H1 (cell line): ENCODE measurements at regions not wholly inside any gene's neighbourhood (a gene's known extent, or its start where the extent isn't known, plus 50 kb on each side); places are given as distances from the start of the nearest gene placed in this dataset.

Experiments used
- CTCF ChIA-PET: fragments of 300-600 bp; sonication (Branson Sonifier 250); formaldehyde crosslinking; loops from one replicate; lab custom pipeline; 2021; ENCODE audit not compliant: partially characterized antibody; lab: Charles Lee
- POLR2A ChIA-PET: fragments of 300-600 bp; sonication (Branson Sonifier 250); formaldehyde crosslinking; loops from one replicate; lab custom pipeline; 2021; ENCODE audit warnings: inconsistent platforms; ENCODE audit not compliant: partially characterized antibody; lab: Charles Lee
- DNase-seq, 2 experiments: peaks; one replicate each; pipeline versions ENCODE4 v3.0.0 to v3.0.0-alpha.2; 2010 to 2022; ENCODE audit warnings: low spot score in 2 of 2, low read depth in 1 of 2, mixed read lengths in 1 of 2
- FAIRE-seq: peaks from 2 replicates; lab custom pipeline; 2011; peaks lifted over from hg19 to GRCh38; lab: Jason Lieb, UNC
- H2AFZ ChIP-seq: 2 replicates; pipeline ENCODE4 v1.8.1; 2012; ENCODE audit warnings: low read length, inconsistent platforms
- H2AK5ac ChIP-seq: 2 replicates; pipeline ENCODE4 v1.6.1; 2013; ENCODE audit warnings: low read depth, low read length
- H2BK120ac ChIP-seq: replicated peaks from 2 replicates; pipeline ENCODE3; 2013; ENCODE audit warnings: low read depth, low read length, inconsistent platforms
- H2BK12ac ChIP-seq: 2 replicates; pipeline ENCODE4 v1.6.1; 2013; ENCODE audit warnings: low read depth, low read length
- H2BK15ac ChIP-seq: 2 replicates; pipeline ENCODE4 v1.6.1; 2013; ENCODE audit warnings: low read length
- H2BK20ac ChIP-seq: 2 replicates; pipeline ENCODE4 v1.6.1; 2013; ENCODE audit warnings: low read length
- H2BK5ac ChIP-seq: 2 replicates; pipeline ENCODE4 v1.6.1; 2013; ENCODE audit warnings: low read depth, low read length
- H3K14ac ChIP-seq: 2 replicates; pipeline ENCODE4 v1.6.1; 2013; ENCODE audit warnings: inconsistent platforms; ENCODE audit not compliant: insufficient read length
- H3K18ac ChIP-seq: 2 replicates; pipeline ENCODE4 v1.6.1; 2013; ENCODE audit warnings: low read length; ENCODE audit errors: extremely low read depth
- H3K23ac ChIP-seq: 2 replicates; pipeline ENCODE4 v1.6.1; 2013; ENCODE audit warnings: inconsistent platforms; ENCODE audit not compliant: insufficient read length
- H3K23me2 ChIP-seq: 2 replicates; pipeline ENCODE4 v1.6.1; 2013; ENCODE audit warnings: low read depth, low read length
- H3K27ac ChIP-seq: 2 replicates; pipeline ENCODE4 v1.6.1; 2011; ENCODE audit warnings: low read depth, low read length, inconsistent platforms
- H3K27me3 ChIP-seq, 4 experiments: replicated peaks in 1 of 4; 1 replicate in 1 of 4; 2 replicates in 3 of 4; pipeline versions ENCODE4 v1.6.1 to v1.8.1; 2011 to 2013; ENCODE audit warnings: low read length in 3 of 4, mild to moderate bottlenecking in 3 of 4, inconsistent platforms in 2 of 4, mixed read lengths in 2 of 4, moderate library complexity in 1 of 4; ENCODE audit not compliant: control insufficient read depth in 3 of 4, insufficient read depth in 3 of 4; ENCODE audit errors: extremely low read depth in 1 of 4
- H3K36me3 ChIP-seq, 4 experiments: 2 replicates each; pipeline versions ENCODE4 v1.6.1 to v1.8.1; 2011 to 2013; ENCODE audit warnings: mild to moderate bottlenecking in 4 of 4, low read length in 3 of 4, moderate library complexity in 2 of 4, control low read depth in 1 of 4, inconsistent platforms in 1 of 4; ENCODE audit not compliant: insufficient read depth in 4 of 4, control insufficient read depth in 2 of 4
- H3K4ac ChIP-seq: replicated peaks from 2 replicates; pipeline ENCODE3; 2013; ENCODE audit warnings: low read length, low read depth, mixed read lengths, inconsistent platforms; ENCODE audit not compliant: insufficient read length
- H3K4me1 ChIP-seq, 4 experiments: replicated peaks in 1 of 4; 1 replicate in 1 of 4; 2 replicates in 3 of 4; pipeline versions ENCODE4 v1.6.1 to v1.8.1; 2011 to 2013; ENCODE audit warnings: low read length in 3 of 4, inconsistent platforms in 2 of 4, mixed read lengths in 1 of 4; ENCODE audit not compliant: insufficient read depth in 4 of 4, control insufficient read depth in 3 of 4
- H3K4me2 ChIP-seq, 2 experiments: 2 replicates each; pipeline versions ENCODE4 v1.6.1 to v1.8.1; 2011 to 2013; ENCODE audit warnings: low read depth in 2 of 2, low read length in 2 of 2, control low read depth in 1 of 2, inconsistent platforms in 1 of 2, mild to moderate bottlenecking in 1 of 2; ENCODE audit not compliant: insufficient read depth in 1 of 2
- H3K4me3 ChIP-seq, 4 experiments: fragments of 200-600, 300-600 bp in 1 of 4; sonication (generic), shearing (Covaris generic), sonication (Bioruptor Twin) in 1 of 4; 2 replicates each; pipeline versions ENCODE4 v1.5.1 to v1.8.1; 2011 to 2016; ENCODE audit warnings: low read length in 4 of 4, low read depth in 3 of 4, control low read depth in 2 of 4, inconsistent platforms in 2 of 4, mild to moderate bottlenecking in 2 of 4, mixed read lengths in 1 of 4, moderate library complexity in 1 of 4; ENCODE audit not compliant: insufficient read depth in 2 of 4; ENCODE audit errors: extremely low read depth in 1 of 4
- H3K56ac ChIP-seq: replicated peaks from 2 replicates; pipeline ENCODE3; 2013; ENCODE audit warnings: low read depth, mild to moderate bottlenecking, mixed read lengths, low read length, inconsistent platforms; ENCODE audit not compliant: insufficient read length
- H3K79me1 ChIP-seq: 2 replicates; pipeline ENCODE4 v1.6.1; 2013; ENCODE audit warnings: low read depth, low read length, control low read depth
- H3K79me2 ChIP-seq, 2 experiments: 2 replicates each; pipeline versions ENCODE4 v1.6.1 to v1.8.1; 2012 to 2013; ENCODE audit warnings: low read length in 2 of 2, mild to moderate bottlenecking in 2 of 2, inconsistent platforms in 1 of 2; ENCODE audit not compliant: insufficient read depth in 2 of 2, control insufficient read depth in 1 of 2
- H3K9ac ChIP-seq, 4 experiments: replicated peaks in 1 of 4; 1 replicate in 1 of 4; 2 replicates in 3 of 4; pipeline versions ENCODE4 v1.6.1 to v1.8.1; 2011 to 2013; ENCODE audit warnings: low read depth in 3 of 4, low read length in 3 of 4, control low read depth in 2 of 4, mild to moderate bottlenecking in 2 of 4, moderate library complexity in 2 of 4, inconsistent platforms in 1 of 4; ENCODE audit errors: extremely low read depth in 1 of 4
- H3K9me3 ChIP-seq, 2 experiments: 2 replicates each; pipeline versions ENCODE4 v1.6.1 to v1.8.1; 2012 to 2013; ENCODE audit warnings: mild to moderate bottlenecking in 2 of 2, moderate library complexity in 2 of 2, control low read depth in 1 of 2, inconsistent platforms in 1 of 2, low read depth in 1 of 2, low read length in 1 of 2, mixed read lengths in 1 of 2; ENCODE audit not compliant: insufficient read depth in 2 of 2
- H4K20me1 ChIP-seq, 2 experiments: replicated peaks in 1 of 2; 2 replicates each; pipeline versions ENCODE3 to v1.8.1; 2011 to 2013; ENCODE audit warnings: inconsistent platforms in 2 of 2, low read length in 2 of 2, mild to moderate bottlenecking in 1 of 2; ENCODE audit not compliant: insufficient read depth in 2 of 2, control insufficient read depth in 1 of 2
- H4K5ac ChIP-seq: 2 replicates; pipeline ENCODE4 v1.6.1; 2013; ENCODE audit warnings: low read length, low read depth, mixed read lengths, inconsistent platforms; ENCODE audit not compliant: insufficient read length
- H4K8ac ChIP-seq: 2 replicates; pipeline ENCODE4 v1.8.0; 2013; ENCODE audit warnings: mild to moderate bottlenecking, moderate library complexity, low read length, inconsistent platforms; ENCODE audit not compliant: insufficient read depth; ENCODE audit errors: extremely low read depth
- H4K91ac ChIP-seq: replicated peaks from 2 replicates; pipeline ENCODE3; 2013; ENCODE audit warnings: low read length, mixed read lengths, inconsistent platforms; ENCODE audit not compliant: insufficient read length
- CEBPB ChIP-seq: IDR thresholded peaks from 2 replicates; pipeline ENCODE4 v1.6.1; 2012; ENCODE audit warnings: low read depth, low read length
- CHD2 ChIP-seq: IDR thresholded peaks from 2 replicates; pipeline ENCODE4 v1.6.1; 2012; ENCODE audit warnings: low read length, improper control_type of control experiment
- FOSL1 ChIP-seq: IDR thresholded peaks from 2 replicates; pipeline ENCODE4 v1.6.1; 2011; ENCODE audit warnings: mild to moderate bottlenecking, low read depth, low read length, moderate library complexity; ENCODE audit not compliant: insufficient read depth
- GTF2F1 ChIP-seq: IDR thresholded peaks from 2 replicates; pipeline ENCODE4 v1.6.1; 2012; ENCODE audit warnings: low read depth, low read length, improper control_type of control experiment, borderline replicate concordance
- JUN ChIP-seq: IDR thresholded peaks from 2 replicates; pipeline ENCODE4 v1.6.1; 2011; ENCODE audit warnings: low read depth, mild to moderate bottlenecking, improper control_type of control experiment, low read length
- MAFK ChIP-seq: IDR thresholded peaks from 2 replicates; pipeline ENCODE4 v1.6.1; 2012; ENCODE audit warnings: low read depth, mild to moderate bottlenecking, improper control_type of control experiment, low read length
- NRF1 ChIP-seq: IDR thresholded peaks from 2 replicates; pipeline ENCODE4 v1.6.1; 2011; ENCODE audit warnings: mild to moderate bottlenecking, low read depth, low read length, improper control_type of control experiment
- POLR2A ChIP-seq, 2 experiments: IDR thresholded peaks; 1 replicate in 1 of 2; 2 replicates in 1 of 2; pipeline ENCODE4 v1.6.1; 2011; ENCODE audit warnings: low read depth in 2 of 2, low read length in 2 of 2, mild to moderate bottlenecking in 2 of 2; ENCODE audit errors: control extremely low read depth in 1 of 2
- POLR2AphosphoS5 ChIP-seq: IDR thresholded peaks from 2 replicates; pipeline ENCODE4 v1.6.1; 2011; ENCODE audit warnings: low read depth, low read length
- POU5F1 ChIP-seq: IDR thresholded peaks from 2 replicates; pipeline ENCODE4 v1.6.1; 2011; ENCODE audit warnings: low read depth, mild to moderate bottlenecking, low read length, moderate library complexity
- RFX5 ChIP-seq: IDR thresholded peaks from 2 replicates; pipeline ENCODE4 v1.6.1; 2011; ENCODE audit warnings: low read depth, low read length, improper control_type of control experiment, borderline replicate concordance
- RXRA ChIP-seq: IDR thresholded peaks from 2 replicates; pipeline ENCODE4 v1.6.1; 2011; ENCODE audit warnings: low read depth, mild to moderate bottlenecking, low read length, moderate library complexity; ENCODE audit not compliant: insufficient read depth
- SIRT6 ChIP-seq: IDR thresholded peaks from one replicate; pipeline ENCODE4 v1.7.1; 2012; ENCODE audit warnings: low read length, inconsistent platforms
- SUZ12 ChIP-seq: fragments of 200-600 bp; sonication (generic); IDR thresholded peaks from 2 replicates; pipeline ENCODE4 v1.6.1; 2012; ENCODE audit warnings: mild to moderate bottlenecking, inconsistent platforms, low read length, moderate library complexity, mixed read lengths
- TBP ChIP-seq: IDR thresholded peaks from 2 replicates; pipeline ENCODE4 v1.6.1; 2011; ENCODE audit warnings: low read depth, low read length, improper control_type of control experiment
- TEAD4 ChIP-seq: IDR thresholded peaks from 2 replicates; pipeline ENCODE4 v1.6.1; 2012; ENCODE audit warnings: low read depth, low read length, inconsistent platforms, mixed read lengths
- YY1 ChIP-seq: IDR thresholded peaks from 2 replicates; pipeline ENCODE4 v1.6.1; 2011; ENCODE audit warnings: low read depth, mild to moderate bottlenecking, low read length
- ZNF274 ChIP-seq: IDR thresholded peaks from 2 replicates; pipeline ENCODE4 v1.7.0; 2012; ENCODE audit warnings: low read length, borderline replicate concordance; ENCODE audit errors: extremely low read depth
- WGBS, 2 experiments: shearing (Covaris generic) in 1 of 2; methylation state at CpG; one replicate each; pipeline versions ENCODE4 v1.1.6 to v1.1.7; 2013 to 2015; ENCODE audit warnings: low lambda C conversion rate in 2 of 2, mixed read lengths in 2 of 2, inconsistent platforms in 1 of 2, low coverage in 1 of 2, missing lambda C conversion rate in 1 of 2; ENCODE audit not compliant: insufficient replicate concordance in 2 of 2, insufficient coverage in 1 of 2, insufficient read length in 1 of 2; ENCODE audit errors: extremely low coverage in 1 of 2, missing lambda C conversion rate in 1 of 2; 5-methylcytosine and 5-hydroxymethylcytosine counted together

GRCh38 chr1:74835051-74835450 is 102.1 kb downstream of the TYW3 start:
- Histone ChIP-seq H3K27me3 (no peaks in the 10 kb centered on the region; a peak in 2 of 7 replicates), H3K56ac (no peak overlapping the region), H3K4me3 (no peak overlapping the region), H3K14ac (no peak overlapping the region)
- no peak for DNase-seq
- TF ChIP-seq POU5F1 (no peak), MAFK (no peak), GTF2F1 (no peak), CEBPB (no peak), FOSL1 (no peak), POLR2A (IDR thresholded peaks at IDR 0.05; ENCODE audit: control extremely low read depth in 1 of 2, low read depth in 2 of 2, low read length in 2 of 2) (no peak), ZNF274 (no peak), JUN (no peak), CHD2 (no peak), NRF1 (no peak), POLR2AphosphoS5 (no peak), RFX5 (no peak), TEAD4 (no peak), YY1 (no peak), SIRT6 (no peak), SUZ12 (no peak), RXRA (no peak), TBP (no peak)
- TF ChIP-seq, all 59 proteins: peak for 0
- POLR2A ChIA-PET = no interaction called here
- Histone ChIP-seq H3K9me3 (no peaks in the 10 kb centered on the region), H4K91ac (no peak overlapping the region), H3K4me1 (no peaks in the 10 kb centered on the region), H3K79me1 (no peaks in the 10 kb centered on the region), H3K23me2 (no peaks in the 10 kb centered on the region), H2BK12ac (no peak overlapping the region), H2AK5ac (no peak overlapping the region), H2BK5ac (no peak overlapping the region), H3K79me2 (no peaks in the 10 kb centered on the region), H3K18ac (no peak overlapping the region), H2BK120ac (no peak overlapping the region), H4K20me1 (no peaks in the 10 kb centered on the region), H3K4me2 (no peak overlapping the region), H4K5ac (no peak overlapping the region), H4K8ac (no peak overlapping the region), H3K36me3 (no peaks in the 10 kb centered on the region), H3K9ac (no peak overlapping the region), H2BK15ac (no peak overlapping the region), H3K27ac (no peak overlapping the region), H3K23ac (no peak overlapping the region), H2AFZ (0 out of 2 replicates have a peak overlapping the region, but pooled peaks have one; percentile 7), H3K4ac (no peak overlapping the region), H2BK20ac (no peak overlapping the region)
- no peak for FAIRE-seq
- CTCF ChIA-PET = no interaction called here
- WGBS, 2 experiments = 97% methylated on average over 2 of the region's 2 CpGs; no CpG with 5 or more reads in 1 of the 2 experiments
